ENCODE measurements at regions not wholly inside any gene's neighbourhood (a gene's known extent, or its start where the extent isn't known, plus 50 kb on each side); places are given as distances from the start of the nearest gene placed in this dataset.
"Not testable (repeated sequence)": the region's sequence is repeated elsewhere in the genome, so short reads cannot be mapped to it uniquely, and the experiment has no call there.

GRCh38 chr1:166628259-166628658 is 211.0 kb upstream of the POGK start:
- TF ChIP-seq CTCF (IDR thresholded peaks at IDR 0.05; ENCODE audit: borderline replicate concordance, extremely low read depth, insufficient read depth), result no peak
- Histone ChIP-seq H3K27ac (ENCODE audit: low read depth in 2 of 2, low read length in 2 of 2) (no peak overlapping the region), H3K4me3 (ENCODE audit: low read length in 3 of 3) (no peak overlapping the region), H3K9me3 (ENCODE audit: control insufficient read depth in 2 of 3, insufficient read depth in 1 of 3, low read length in 3 of 3) (no peaks in the 10 kb centered on the region), H3K36me3 (ENCODE audit: control insufficient read depth in 2 of 3, insufficient read depth in 3 of 3, low read length in 3 of 3) (no peaks in the 10 kb centered on the region), H3K9ac (ENCODE audit: low read length in 3 of 3) (no peak overlapping the region), H3K4me1 (ENCODE audit: control insufficient read depth in 2 of 3, insufficient read depth in 2 of 3, low read depth in 1 of 3, low read length in 3 of 3) (no peaks in the 10 kb centered on the region), H3K27me3 (ENCODE audit: control insufficient read depth, insufficient read depth, low read length) (no peaks in the 10 kb centered on the region)
- intact Hi-C loops (cut with DNase I), result no loop called here
- FAIRE-seq (no peak), DNase-seq (no peak)

- FAIRE-seq (no peak), DNase-seq (no peak)
- TF ChIP-seq CTCF (IDR thresholded peaks at IDR 0.05; ENCODE audit: borderline replicate concordance, extremely low read depth, insufficient read depth), result no peak
- Histone ChIP-seq H3K36me3 (ENCODE audit: control insufficient read depth in 2 of 3, insufficient read depth in 3 of 3, low read length in 3 of 3) (no peaks in the 10 kb centered on the region), H3K9ac (ENCODE audit: low read length in 3 of 3) (no peak overlapping the region), H3K27ac (ENCODE audit: low read depth in 2 of 2, low read length in 2 of 2) (no peak overlapping the region), H3K4me3 (ENCODE audit: low read length in 3 of 3) (no peak overlapping the region), H3K4me1 (ENCODE audit: control insufficient read depth in 2 of 3, insufficient read depth in 2 of 3, low read depth in 1 of 3, low read length in 3 of 3) (no peaks in the 10 kb centered on the region), H3K9me3 (ENCODE audit: control insufficient read depth in 2 of 3, insufficient read depth in 1 of 3, low read length in 3 of 3) (no peaks in the 10 kb centered on the region), H3K27me3 (ENCODE audit: control insufficient read depth, insufficient read depth, low read length) (no peaks in the 10 kb centered on the region)
- intact Hi-C loops (cut with DNase I), result no loop called here
Observed at GRCh38 chr1:166629946-166630345, 209.3 kb upstream of the POGK start.

GRCh38 chr1:166630369-166630768 is 208.9 kb upstream of the POGK start:
- Histone ChIP-seq H3K9ac (ENCODE audit: low read length in 3 of 3) (no peak overlapping the region), H3K36me3 (ENCODE audit: control insufficient read depth in 2 of 3, insufficient read depth in 3 of 3, low read length in 3 of 3) (no peaks in the 10 kb centered on the region), H3K4me1 (ENCODE audit: control insufficient read depth in 2 of 3, insufficient read depth in 2 of 3, low read depth in 1 of 3, low read length in 3 of 3) (no peaks in the 10 kb centered on the region), H3K4me3 (ENCODE audit: low read length in 3 of 3) (no peak overlapping the region), H3K27ac (ENCODE audit: low read depth in 2 of 2, low read length in 2 of 2) (no peak overlapping the region), H3K27me3 (ENCODE audit: control insufficient read depth, insufficient read depth, low read length) (no peaks in the 10 kb centered on the region), H3K9me3 (ENCODE audit: control insufficient read depth in 2 of 3, insufficient read depth in 1 of 3, low read length in 3 of 3) (no peaks in the 10 kb centered on the region)
- intact Hi-C loops (cut with DNase I), result no loop called here
- FAIRE-seq (no peak), DNase-seq (no peak)
- TF ChIP-seq CTCF (IDR thresholded peaks at IDR 0.05; ENCODE audit: borderline replicate concordance, extremely low read depth, insufficient read depth), result no peak

GRCh38 chr1:166638137-166638536 is 201.1 kb upstream of the POGK start:
- Histone ChIP-seq H3K27ac (ENCODE audit: low read depth in 2 of 2, low read length in 2 of 2) (no peak overlapping the region), H3K27me3 (ENCODE audit: control insufficient read depth, insufficient read depth, low read length) (no peaks in the 10 kb centered on the region), H3K9ac (ENCODE audit: low read length in 3 of 3) (no peak overlapping the region), H3K4me1 (ENCODE audit: control insufficient read depth in 2 of 3, insufficient read depth in 2 of 3, low read depth in 1 of 3, low read length in 3 of 3) (no peaks in the 10 kb centered on the region), H3K9me3 (ENCODE audit: control insufficient read depth in 2 of 3, insufficient read depth in 1 of 3, low read length in 3 of 3) (no peaks in the 10 kb centered on the region), H3K4me3 (ENCODE audit: low read length in 3 of 3) (no peak overlapping the region), H3K36me3 (ENCODE audit: control insufficient read depth in 2 of 3, insufficient read depth in 3 of 3, low read length in 3 of 3) (no peaks in the 10 kb centered on the region)
- intact Hi-C loops (cut with DNase I), result no loop called here
- no peak for FAIRE-seq
- no peak for DNase-seq
- no peak for TF ChIP-seq CTCF (IDR thresholded peaks at IDR 0.05; ENCODE audit: borderline replicate concordance, extremely low read depth, insufficient read depth)

- H3K4me1 ChIP-seq (ENCODE audit: control insufficient read depth in 2 of 3, insufficient read depth in 2 of 3, low read depth in 1 of 3, low read length in 3 of 3); FAIRE-seq; DNase-seq; H3K4me3 ChIP-seq (ENCODE audit: low read length in 3 of 3); intact Hi-C loops (cut with DNase I); H3K36me3 ChIP-seq (ENCODE audit: control insufficient read depth in 2 of 3, insufficient read depth in 3 of 3, low read length in 3 of 3); H3K9me3 ChIP-seq (ENCODE audit: control insufficient read depth in 2 of 3, insufficient read depth in 1 of 3, low read length in 3 of 3); H3K9ac ChIP-seq (ENCODE audit: low read length in 3 of 3); H3K27me3 ChIP-seq (ENCODE audit: control insufficient read depth, insufficient read depth, low read length); H3K27ac ChIP-seq (ENCODE audit: low read depth in 2 of 2, low read length in 2 of 2): not testable (repeated sequence)
Observed at GRCh38 chr1:166657228-166657627, 182.0 kb upstream of the POGK start.

- H3K9me3 ChIP-seq (ENCODE audit: control insufficient read depth in 2 of 3, insufficient read depth in 1 of 3, low read length in 3 of 3); DNase-seq; H3K9ac ChIP-seq (ENCODE audit: low read length in 3 of 3); H3K27ac ChIP-seq (ENCODE audit: low read depth in 2 of 2, low read length in 2 of 2); H3K27me3 ChIP-seq (ENCODE audit: control insufficient read depth, insufficient read depth, low read length); H3K4me1 ChIP-seq (ENCODE audit: control insufficient read depth in 2 of 3, insufficient read depth in 2 of 3, low read depth in 1 of 3, low read length in 3 of 3); H3K36me3 ChIP-seq (ENCODE audit: control insufficient read depth in 2 of 3, insufficient read depth in 3 of 3, low read length in 3 of 3); intact Hi-C loops (cut with DNase I); FAIRE-seq; H3K4me3 ChIP-seq (ENCODE audit: low read length in 3 of 3): not testable (repeated sequence)
Observed at GRCh38 chr1:166666790-166667189, 172.5 kb upstream of the POGK start.
